GM12878 (cell line): ENCODE measurements at regions not wholly inside any gene's neighbourhood (a gene's known extent, or its start where the extent isn't known, plus 50 kb on each side); places are given as distances from the start of the nearest gene placed in this dataset.

Experiments used
- ATAC-seq: fragments of 200-7000 bp; cut with Tn5 transposase; 3 replicates; pipeline ENCODE4 v1.9.1; 2020; ENCODE audit warnings: mild to moderate bottlenecking, moderate library complexity
- BruUV-seq: library from RNA; stranded (reverse); fragments of 400-500 nt; replicated peaks from 2 replicates; lab custom pipeline; 2021; lab: Mats Ljungman, UMichigan
- CTCF ChIA-PET: fragments of 300-600 bp; sonication (Branson Sonifier 250); formaldehyde crosslinking; extraction: SDS; loops from one replicate; lab custom pipeline; 2021; ENCODE audit warnings: inconsistent platforms; lab: Yijun Ruan, JAX
- POLR2A ChIA-PET: fragments of 350-600 bp; formaldehyde crosslinking; extraction: SDS; loops from one replicate; lab custom pipeline; 2021; ENCODE audit warnings: inconsistent platforms; lab: Charles Lee
- RAD21 ChIA-PET: fragments of 300-600 bp; sonication (Branson Sonifier 250); formaldehyde crosslinking; loops from one replicate; lab custom pipeline; 2023; ENCODE audit warnings: antibody characterized with exemption; ENCODE audit not compliant: unreplicated experiment; lab: Charles Lee
- SMC1A ChIA-PET: fragments of 300-600 bp; sonication (Branson Sonifier 250); formaldehyde crosslinking; loops from one replicate; lab custom pipeline; 2023; ENCODE audit not compliant: unreplicated experiment, uncharacterized antibody; lab: Charles Lee
- DNase-seq: peaks from one replicate; pipeline ENCODE4 v3.0.0-alpha.2; 2011; ENCODE audit warnings: low read depth, low spot score
- FAIRE-seq: peaks from 3 replicates; lab custom pipeline; 2011; peaks lifted over from hg19 to GRCh38; lab: Jason Lieb, UNC
- H2AFZ ChIP-seq: 2 replicates; pipeline ENCODE4 v1.6.0; 2011; ENCODE audit warnings: low read depth, low read length, control low read depth; ENCODE audit not compliant: control insufficient read depth
- H3K27ac ChIP-seq: 2 replicates; pipeline ENCODE4 v1.5.1; 2011; ENCODE audit warnings: control low read depth; ENCODE audit not compliant: control insufficient read depth, insufficient read depth
- H3K27me3 ChIP-seq, 2 experiments: replicated peaks in 1 of 2; 2 replicates each; pipeline versions ENCODE4 v1.6.0 to v1.6.1; 2011; ENCODE audit warnings: low read length in 1 of 2; ENCODE audit not compliant: control insufficient read depth in 2 of 2, insufficient read depth in 2 of 2
- H3K36me3 ChIP-seq, 2 experiments: 2 replicates each; pipeline ENCODE4 v1.5.1; 2011; ENCODE audit warnings: low read length in 1 of 2; ENCODE audit not compliant: control insufficient read depth in 2 of 2, insufficient read depth in 2 of 2
- H3K4me1 ChIP-seq: 2 replicates; pipeline ENCODE4 v1.6.1; 2011; ENCODE audit warnings: mild to moderate bottlenecking, low read length, moderate library complexity, mixed read lengths; ENCODE audit not compliant: control insufficient read depth, insufficient read depth
- H3K4me2 ChIP-seq: 2 replicates; pipeline ENCODE4 v1.6.0; 2011; ENCODE audit warnings: control low read depth; ENCODE audit not compliant: control insufficient read depth, insufficient read depth
- H3K4me3 ChIP-seq: fragments of 200-600 bp; sonication (generic); 2 replicates; pipeline ENCODE4 v1.5.1; 2016
- H3K79me2 ChIP-seq: 2 replicates; pipeline ENCODE4 v1.6.0; 2011; ENCODE audit warnings: low read length; ENCODE audit not compliant: control insufficient read depth, insufficient read depth
- H3K9ac ChIP-seq: 2 replicates; pipeline ENCODE4 v1.8.0; 2011; ENCODE audit warnings: low read length, control low read depth, mixed read lengths; ENCODE audit not compliant: control insufficient read depth, insufficient read depth
- H3K9me3 ChIP-seq: replicated peaks from 3 replicates; pipeline ENCODE4 v1.5.1; 2011; ENCODE audit warnings: mild to moderate bottlenecking, low read length; ENCODE audit not compliant: control insufficient read depth, insufficient read depth
- H4K20me1 ChIP-seq: 2 replicates; pipeline ENCODE4 v1.6.0; 2011; ENCODE audit not compliant: control insufficient read depth, insufficient read depth
- ASH2L ChIP-seq: fragments of 300-600, 200-600 bp; sonication (generic); IDR thresholded peaks from 2 replicates; pipeline ENCODE4 v1.6.1; 2017; ENCODE audit warnings: low read depth, mild to moderate bottlenecking, borderline replicate concordance
- CBFB ChIP-seq: IDR thresholded peaks from 2 replicates; pipeline ENCODE4 v1.6.1; 2016; ENCODE audit warnings: antibody characterized with exemption, low read depth
- CBX3 ChIP-seq: fragments of 200-600 bp; sonication (generic); IDR thresholded peaks from 2 replicates; pipeline ENCODE4 v1.6.1; 2016; ENCODE audit warnings: low read depth, borderline replicate concordance
- CREM ChIP-seq: IDR thresholded peaks from 2 replicates; pipeline ENCODE4 v1.6.1; 2014; ENCODE audit warnings: antibody characterized with exemption, low read depth
- GATAD2B ChIP-seq: fragments of 450-650 bp; conservative IDR thresholded peaks from 2 replicates; pipeline ENCODE4 v1.6.1; 2017; ENCODE audit warnings: low read depth, mild to moderate bottlenecking, moderate library complexity
- IRF4 ChIP-seq: IDR thresholded peaks from 2 replicates; pipeline ENCODE4 v1.6.1; 2011; ENCODE audit warnings: low read depth, low read length
- JUND ChIP-seq: IDR thresholded peaks from 2 replicates; pipeline ENCODE4 v1.6.1; 2012; ENCODE audit warnings: low read depth, mild to moderate bottlenecking, low read length, improper control_type of control experiment, moderate library complexity
- PML ChIP-seq: IDR thresholded peaks from 2 replicates; pipeline ENCODE4 v1.6.1; 2012; ENCODE audit warnings: low read length, inconsistent platforms
- POU2F2 ChIP-seq: IDR thresholded peaks from 3 replicates; pipeline ENCODE4 v1.6.1; 2011; ENCODE audit warnings: low read depth, mild to moderate bottlenecking, low read length, borderline replicate concordance
- SP1 ChIP-seq: IDR thresholded peaks from one replicate; pipeline ENCODE4 v1.6.1; 2011; ENCODE audit warnings: low read depth, low read length
- STAT1 ChIP-seq: fragments of 450-650 bp; conservative IDR thresholded peaks from 2 replicates; pipeline ENCODE4 v1.6.1; 2014; ENCODE audit warnings: antibody characterized with exemption, mild to moderate bottlenecking
- TCF7 ChIP-seq: IDR thresholded peaks from 2 replicates; pipeline ENCODE4 v1.6.1; 2014; ENCODE audit warnings: antibody characterized with exemption, borderline replicate concordance
- WGBS: methylation state at CpG from one replicate; pipeline ENCODE4 v1.1.6; 2016; ENCODE audit warnings: low lambda C conversion rate; ENCODE audit not compliant: insufficient replicate concordance, insufficient coverage; ENCODE audit errors: missing lambda C conversion rate; 5-methylcytosine and 5-hydroxymethylcytosine counted together
- in situ Hi-C: fragments of 300-500 bp; cut with MboI; formaldehyde crosslinking; loops from 9 replicates; pipeline ENCODE4 v1.14.3; 2018; ENCODE audit warnings: mixed read lengths
- intact Hi-C: fragments of 100-400 bp; cut with micrococcal nuclease; formaldehyde crosslinking; loops from one replicate; pipeline ENCODE4 v1.14.2; 2022; ENCODE audit not compliant: unreplicated experiment
- TF ChIP-seq, protein P1 (sequence below): fragments of 150-350 bp; IDR thresholded peaks from 2 replicates; pipeline ENCODE4 v1.6.1; 2016; ENCODE audit warnings: low read depth, low read length
- TF ChIP-seq, protein P2 (sequence below), 3 experiments: IDR thresholded peaks in 2 of 3; conservative IDR thresholded peaks in 1 of 3; 2 replicates each; pipeline ENCODE4 v1.5.1; 2011; ENCODE audit warnings: low read depth in 3 of 3, low read length in 3 of 3, mild to moderate bottlenecking in 3 of 3, control low read depth in 2 of 3, moderate library complexity in 2 of 3, inconsistent platforms in 1 of 3, mixed read lengths in 1 of 3; ENCODE audit not compliant: control insufficient read depth in 2 of 3, insufficient read depth in 1 of 3; ENCODE audit errors: extremely low read depth in 1 of 3
- TF ChIP-seq, protein P3 (sequence below): fragments of 150-350 bp; IDR thresholded peaks from 2 replicates; pipeline ENCODE4 v1.6.1; 2014; ENCODE audit warnings: mild to moderate bottlenecking, low read depth, low read length

DNA sequence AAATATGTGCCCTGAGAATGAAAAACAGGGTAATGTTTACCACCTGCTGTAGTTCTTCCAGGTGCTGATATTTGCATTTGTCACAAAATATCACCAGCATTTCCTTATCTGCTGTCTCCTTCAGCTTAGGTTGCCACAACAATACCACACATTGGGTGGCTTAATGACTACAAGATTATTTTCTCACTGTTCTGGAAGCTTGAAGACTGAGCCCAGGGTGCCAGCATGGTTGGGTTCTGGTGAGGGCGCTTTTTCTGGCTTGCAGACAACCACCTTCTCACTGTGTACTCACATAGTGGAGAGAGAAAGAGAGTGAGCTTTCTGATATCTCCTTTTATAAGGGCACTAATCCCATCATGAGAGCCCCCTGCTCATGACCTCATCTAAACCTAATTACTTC is 407.5 kb upstream of the RGPD4 start (continued):
- TF ChIP-seq POU2F2 (no peak), IRF4 (no peak), CREM (no peak)
- TF ChIP-seq, protein P1, sequence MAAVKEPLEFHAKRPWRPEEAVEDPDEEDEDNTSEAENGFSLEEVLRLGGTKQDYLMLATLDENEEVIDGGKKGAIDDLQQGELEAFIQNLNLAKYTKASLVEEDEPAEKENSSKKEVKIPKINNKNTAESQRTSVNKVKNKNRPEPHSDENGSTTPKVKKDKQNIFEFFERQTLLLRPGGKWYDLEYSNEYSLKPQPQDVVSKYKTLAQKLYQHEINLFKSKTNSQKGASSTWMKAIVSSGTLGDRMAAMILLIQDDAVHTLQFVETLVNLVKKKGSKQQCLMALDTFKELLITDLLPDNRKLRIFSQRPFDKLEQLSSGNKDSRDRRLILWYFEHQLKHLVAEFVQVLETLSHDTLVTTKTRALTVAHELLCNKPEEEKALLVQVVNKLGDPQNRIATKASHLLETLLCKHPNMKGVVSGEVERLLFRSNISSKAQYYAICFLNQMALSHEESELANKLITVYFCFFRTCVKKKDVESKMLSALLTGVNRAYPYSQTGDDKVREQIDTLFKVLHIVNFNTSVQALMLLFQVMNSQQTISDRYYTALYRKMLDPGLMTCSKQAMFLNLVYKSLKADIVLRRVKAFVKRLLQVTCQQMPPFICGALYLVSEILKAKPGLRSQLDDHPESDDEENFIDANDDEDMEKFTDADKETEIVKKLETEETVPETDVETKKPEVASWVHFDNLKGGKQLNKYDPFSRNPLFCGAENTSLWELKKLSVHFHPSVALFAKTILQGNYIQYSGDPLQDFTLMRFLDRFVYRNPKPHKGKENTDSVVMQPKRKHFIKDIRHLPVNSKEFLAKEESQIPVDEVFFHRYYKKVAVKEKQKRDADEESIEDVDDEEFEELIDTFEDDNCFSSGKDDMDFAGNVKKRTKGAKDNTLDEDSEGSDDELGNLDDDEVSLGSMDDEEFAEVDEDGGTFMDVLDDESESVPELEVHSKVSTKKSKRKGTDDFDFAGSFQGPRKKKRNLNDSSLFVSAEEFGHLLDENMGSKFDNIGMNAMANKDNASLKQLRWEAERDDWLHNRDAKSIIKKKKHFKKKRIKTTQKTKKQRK: no peak
- TF ChIP-seq, protein P2, sequence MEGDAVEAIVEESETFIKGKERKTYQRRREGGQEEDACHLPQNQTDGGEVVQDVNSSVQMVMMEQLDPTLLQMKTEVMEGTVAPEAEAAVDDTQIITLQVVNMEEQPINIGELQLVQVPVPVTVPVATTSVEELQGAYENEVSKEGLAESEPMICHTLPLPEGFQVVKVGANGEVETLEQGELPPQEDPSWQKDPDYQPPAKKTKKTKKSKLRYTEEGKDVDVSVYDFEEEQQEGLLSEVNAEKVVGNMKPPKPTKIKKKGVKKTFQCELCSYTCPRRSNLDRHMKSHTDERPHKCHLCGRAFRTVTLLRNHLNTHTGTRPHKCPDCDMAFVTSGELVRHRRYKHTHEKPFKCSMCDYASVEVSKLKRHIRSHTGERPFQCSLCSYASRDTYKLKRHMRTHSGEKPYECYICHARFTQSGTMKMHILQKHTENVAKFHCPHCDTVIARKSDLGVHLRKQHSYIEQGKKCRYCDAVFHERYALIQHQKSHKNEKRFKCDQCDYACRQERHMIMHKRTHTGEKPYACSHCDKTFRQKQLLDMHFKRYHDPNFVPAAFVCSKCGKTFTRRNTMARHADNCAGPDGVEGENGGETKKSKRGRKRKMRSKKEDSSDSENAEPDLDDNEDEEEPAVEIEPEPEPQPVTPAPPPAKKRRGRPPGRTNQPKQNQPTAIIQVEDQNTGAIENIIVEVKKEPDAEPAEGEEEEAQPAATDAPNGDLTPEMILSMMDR (IDR thresholded peaks at IDR 0.05 in 2 of 3, conservative IDR thresholded peaks at IDR 0.05 in 1 of 3; ENCODE audit: control insufficient read depth in 2 of 3, extremely low read depth in 1 of 3, insufficient read depth in 1 of 3, low read depth in 3 of 3, low read length in 3 of 3): no peak

DNA sequence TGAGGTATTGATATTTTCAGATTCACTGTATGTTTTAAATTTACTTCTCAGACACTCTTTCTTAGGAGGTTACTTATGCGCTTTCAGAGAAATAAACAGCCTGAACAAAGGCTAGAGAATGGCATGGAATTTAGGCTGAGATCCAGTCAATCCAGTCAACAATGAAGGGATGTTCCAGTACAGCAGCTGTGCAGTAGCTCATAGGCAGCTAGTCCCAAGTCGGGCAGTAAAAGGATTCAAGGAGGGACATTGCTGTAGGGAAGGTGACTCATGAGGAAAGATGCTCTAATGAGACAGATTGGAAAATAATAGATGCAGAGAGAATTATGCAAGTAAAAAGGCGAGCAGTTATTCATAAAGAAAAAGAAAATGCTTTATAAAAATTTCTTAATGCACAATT is 397.9 kb upstream of the RGPD4 start:
- no peaks in the 10 kb centered on the region for H4K20me1 ChIP-seq
- H3K4me3 ChIP-seq: no peak overlapping the region
- no peak for ATAC-seq
- no peaks in the 10 kb centered on the region for H3K36me3 ChIP-seq
- POLR2A ChIA-PET: no interaction called here
- SMC1A ChIA-PET: no interaction called here
- H3K9ac ChIP-seq: no peak overlapping the region
- H3K4me1 ChIP-seq: no peaks in the 10 kb centered on the region
- H3K27me3 ChIP-seq: no peaks in the 10 kb centered on the region
- BruUV-seq: no TSS peak
- no peak for FAIRE-seq
- in situ Hi-C loops: no loop called here
- RAD21 ChIA-PET: no interaction called here
- intact Hi-C loops: no loop called here
- no peaks in the 10 kb centered on the region for H3K79me2 ChIP-seq
- H3K9me3 ChIP-seq: no peaks in the 10 kb centered on the region
- no peak for DNase-seq
- H2AFZ ChIP-seq: no peak overlapping the region
- CTCF ChIA-PET: no interaction called here
- H3K4me2 ChIP-seq: no peak overlapping the region
- WGBS: 33% methylated on average over 3 of the region's 3 CpGs
- H3K27ac ChIP-seq: no peak overlapping the region
- TF ChIP-seq TCF7 (no peak), JUND (no peak), STAT1 (no peak), GATAD2B (no peak), SP1 (no peak), CBX3 (no peak), CBFB (no peak), PML (no peak), ASH2L (no peak)
- TF ChIP-seq, protein P3, sequence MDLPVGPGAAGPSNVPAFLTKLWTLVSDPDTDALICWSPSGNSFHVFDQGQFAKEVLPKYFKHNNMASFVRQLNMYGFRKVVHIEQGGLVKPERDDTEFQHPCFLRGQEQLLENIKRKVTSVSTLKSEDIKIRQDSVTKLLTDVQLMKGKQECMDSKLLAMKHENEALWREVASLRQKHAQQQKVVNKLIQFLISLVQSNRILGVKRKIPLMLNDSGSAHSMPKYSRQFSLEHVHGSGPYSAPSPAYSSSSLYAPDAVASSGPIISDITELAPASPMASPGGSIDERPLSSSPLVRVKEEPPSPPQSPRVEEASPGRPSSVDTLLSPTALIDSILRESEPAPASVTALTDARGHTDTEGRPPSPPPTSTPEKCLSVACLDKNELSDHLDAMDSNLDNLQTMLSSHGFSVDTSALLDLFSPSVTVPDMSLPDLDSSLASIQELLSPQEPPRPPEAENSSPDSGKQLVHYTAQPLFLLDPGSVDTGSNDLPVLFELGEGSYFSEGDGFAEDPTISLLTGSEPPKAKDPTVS: no peak
